DMS114 treated with DMSO at 0.1 percent for 48 hours (cell line): ENCODE measurements at regions not wholly inside any gene's neighbourhood (a gene's known extent, or its start where the extent isn't known, plus 50 kb on each side); places are given as distances from the start of the nearest gene placed in this dataset.

Experiments
- DNase-seq: peaks from one replicate; lab custom pipeline; 2025; ENCODE audit not compliant: unreplicated experiment; lab: John Stamatoyannopoulos, UW

DNA sequence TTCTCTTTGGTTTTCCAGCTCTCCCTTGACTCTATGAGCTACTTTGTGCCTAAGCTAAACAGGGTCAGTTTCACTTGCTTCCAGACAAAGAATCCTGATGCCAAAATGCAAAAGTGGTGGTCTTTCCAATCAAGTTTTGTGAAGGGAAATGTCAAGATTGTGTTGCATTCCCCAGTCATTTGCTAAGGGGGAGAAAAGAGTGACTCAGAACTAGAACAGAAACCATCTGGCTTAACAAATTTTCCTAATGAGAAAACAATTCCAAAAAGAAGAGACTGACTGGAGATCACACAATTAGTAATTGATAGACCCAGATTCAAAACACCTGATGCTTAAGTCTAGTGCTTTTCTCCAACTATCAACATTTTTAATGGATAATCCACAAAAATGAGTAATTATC, 235.1 kb upstream of the DIO2 start:
- no peak for DNase-seq

DNA sequence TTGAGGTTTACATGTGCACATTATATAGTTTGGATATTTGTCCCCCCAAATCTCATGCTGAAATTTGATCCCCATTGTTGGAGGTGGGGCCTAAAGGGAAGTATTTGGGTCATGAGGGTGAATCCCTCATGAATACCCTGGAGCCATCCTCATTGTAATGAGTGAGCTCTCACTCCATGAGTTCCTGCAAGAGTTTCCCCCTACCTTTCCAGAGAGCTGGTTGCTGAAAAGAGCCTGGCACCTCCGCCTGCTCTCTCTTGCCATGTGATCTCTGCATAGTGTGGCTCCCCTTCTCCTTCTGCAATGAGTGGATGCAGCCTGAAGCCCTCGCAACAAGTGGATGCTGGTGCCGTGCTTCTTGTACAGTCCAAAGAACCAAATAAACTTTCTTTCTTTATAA, 234.3 kb upstream of the DIO2 start:
- no peak for DNase-seq

GRCh38 chr14:80434574-80435321, 223.4 kb upstream of the DIO2 start:
- no peak for DNase-seq

DNA sequence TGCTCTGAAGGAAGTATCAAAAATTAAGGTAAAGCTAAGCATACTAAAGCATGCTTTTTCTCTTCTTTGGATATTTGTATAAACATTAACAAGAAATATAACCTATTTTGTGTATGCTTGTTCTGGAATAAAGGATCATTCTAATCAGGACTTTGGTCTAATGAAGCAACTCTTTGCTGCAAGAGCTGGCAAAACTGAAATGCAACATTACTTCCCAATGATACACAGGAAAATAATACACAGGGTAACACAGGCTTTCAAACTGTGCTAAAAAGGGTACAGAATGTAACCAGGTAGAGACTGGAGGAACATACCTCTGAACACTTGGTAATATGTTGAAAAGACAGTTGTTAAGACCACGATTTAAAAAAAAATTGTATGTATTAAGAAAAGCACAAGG, 222.5 kb upstream of the DIO2 start:
- no peak for DNase-seq

GRCh38 chr14:80428671-80429070, 217.4 kb upstream of the DIO2 start:
- no peak for DNase-seq

- DNase-seq = no peak
Observed at GRCh38 chr14:80428171-80428570, 216.9 kb upstream of the DIO2 start.

DNA sequence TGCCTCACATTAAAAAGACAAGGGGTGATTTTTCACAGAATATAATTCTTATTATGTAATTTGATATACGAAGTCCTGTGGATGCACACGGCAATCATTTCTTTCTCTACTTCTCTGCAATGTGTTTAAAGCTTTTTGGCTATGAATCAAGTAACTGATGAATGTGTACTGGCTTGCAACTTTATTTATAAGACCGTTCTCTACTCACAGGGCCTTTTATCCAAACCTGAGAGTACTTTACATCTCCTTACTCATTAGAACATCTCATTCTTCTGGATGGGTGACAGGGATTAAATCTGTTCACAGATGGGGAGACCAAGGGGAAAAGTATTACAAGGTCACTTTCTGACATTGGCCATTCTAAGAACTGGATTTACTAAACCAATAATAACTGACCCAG, 215.8 kb upstream of the DIO2 start:
- no peak for DNase-seq

- DNase-seq = no peak
Observed at GRCh38 chr14:80426683-80427082, 215.4 kb upstream of the DIO2 start.

GRCh38 chr14:80425686-80426085, 214.4 kb upstream of the DIO2 start:
- DNase-seq = no peak

GRCh38 chr14:80419769-80420168, 208.5 kb upstream of the DIO2 start:
- DNase-seq = no peak

DNA sequence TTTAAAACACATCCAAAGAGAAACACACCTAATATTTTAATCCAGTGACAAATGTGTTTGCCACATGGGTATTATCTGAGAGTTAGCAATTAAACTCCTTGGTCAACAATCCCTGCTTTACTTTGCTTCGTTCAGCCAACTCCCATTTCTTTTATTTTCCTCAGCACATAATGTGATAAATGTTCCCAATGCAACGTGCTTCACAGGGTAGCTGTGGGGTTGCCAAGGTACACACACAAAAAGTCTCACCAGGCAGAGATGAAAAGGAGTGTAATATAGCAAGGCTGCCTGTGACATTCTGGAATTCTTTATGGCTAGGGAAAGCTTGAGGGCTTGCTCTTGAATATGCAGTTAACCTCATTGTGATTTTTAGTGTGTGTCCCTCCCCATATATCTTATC, 208.0 kb upstream of the DIO2 start:
- no peak for DNase-seq

GRCh38 chr14:80415636-80416035, 204.3 kb upstream of the DIO2 start:
- DNase-seq = no peak

DNA sequence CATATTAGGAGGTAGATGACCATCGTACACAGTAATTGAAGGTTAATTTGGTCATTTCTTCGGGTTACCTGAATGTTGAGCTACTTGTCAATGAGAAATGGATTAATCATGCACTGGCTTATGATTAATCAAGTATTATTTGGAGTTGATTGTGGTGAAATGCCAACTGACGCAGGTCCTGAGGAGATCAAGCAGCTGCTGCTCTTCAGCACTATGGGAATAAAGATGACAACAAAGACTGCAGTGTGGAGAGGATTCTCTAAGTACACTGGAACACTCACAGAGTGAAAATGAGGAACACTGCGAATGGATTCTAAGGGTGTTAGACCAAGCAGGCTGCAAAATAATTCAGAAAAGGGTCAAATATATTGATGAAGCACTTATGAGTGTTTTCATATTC, 202.8 kb upstream of the DIO2 start:
- no peak for DNase-seq

DNA sequence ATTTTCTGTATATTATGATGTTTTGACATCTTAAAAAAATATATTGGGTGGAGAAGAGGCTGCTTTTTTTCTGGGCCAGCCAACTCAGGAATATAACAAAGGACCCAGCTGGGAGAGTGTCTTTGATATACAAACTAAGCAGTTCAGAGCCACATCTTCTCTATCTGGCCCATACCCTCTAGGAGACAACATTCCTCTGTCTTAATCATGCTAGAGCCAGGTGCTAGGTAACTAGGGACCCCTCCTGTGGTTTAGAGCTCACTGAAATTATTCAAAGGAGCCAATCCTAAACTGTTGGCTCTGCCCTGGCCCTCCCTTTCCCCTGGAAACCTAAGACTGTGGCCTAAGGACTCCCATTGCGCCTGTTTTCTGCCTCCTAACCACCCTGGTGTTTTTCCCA, 193.1 kb upstream of the DIO2 start:
- DNase-seq = no peak

DNA sequence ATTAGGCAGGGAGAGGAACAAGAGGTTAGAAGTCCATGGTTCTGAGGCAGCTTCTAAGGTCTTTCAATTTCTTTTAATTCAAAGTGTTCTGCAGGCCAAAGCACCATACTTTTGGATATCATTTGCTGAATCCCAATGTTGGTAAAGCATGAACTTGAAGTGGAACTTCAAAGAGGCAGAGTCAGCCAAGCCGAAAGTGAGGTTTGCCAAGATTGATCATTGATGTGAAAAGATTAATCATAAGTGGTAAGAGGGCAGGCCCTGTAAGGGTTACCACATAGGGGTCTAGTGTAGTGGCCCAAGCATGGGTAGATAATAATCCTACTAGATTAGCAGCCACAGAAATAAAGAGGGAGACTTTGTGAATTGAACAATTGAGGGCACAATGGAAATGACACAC, 191.7 kb upstream of the DIO2 start:
- no peak for DNase-seq

DNA sequence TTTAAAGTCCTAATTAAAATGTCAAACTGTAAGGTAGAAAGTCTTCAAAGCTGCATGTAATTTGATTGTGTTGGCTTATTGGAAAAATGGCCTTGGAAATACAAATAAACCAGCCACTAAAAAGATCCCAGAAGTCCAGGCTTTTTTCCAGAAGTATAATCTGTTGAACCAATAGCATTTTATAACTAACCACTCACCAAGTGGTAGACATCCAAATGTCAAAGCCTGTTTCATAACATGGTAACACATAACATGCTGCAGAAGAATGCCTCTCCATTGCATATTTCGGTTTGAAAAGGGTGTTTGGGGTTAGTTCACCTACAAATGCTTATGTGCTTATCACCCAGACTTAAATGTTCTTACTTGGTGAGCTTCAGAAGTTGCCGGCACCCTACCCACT, 183.7 kb upstream of the DIO2 start:
- DNase-seq = no peak

GRCh38 chr14:80393766-80394165, 182.5 kb upstream of the DIO2 start:
- no peak for DNase-seq

- DNase-seq = no peak
Observed at GRCh38 chr14:80390906-80391305, 179.6 kb upstream of the DIO2 start.

DNA sequence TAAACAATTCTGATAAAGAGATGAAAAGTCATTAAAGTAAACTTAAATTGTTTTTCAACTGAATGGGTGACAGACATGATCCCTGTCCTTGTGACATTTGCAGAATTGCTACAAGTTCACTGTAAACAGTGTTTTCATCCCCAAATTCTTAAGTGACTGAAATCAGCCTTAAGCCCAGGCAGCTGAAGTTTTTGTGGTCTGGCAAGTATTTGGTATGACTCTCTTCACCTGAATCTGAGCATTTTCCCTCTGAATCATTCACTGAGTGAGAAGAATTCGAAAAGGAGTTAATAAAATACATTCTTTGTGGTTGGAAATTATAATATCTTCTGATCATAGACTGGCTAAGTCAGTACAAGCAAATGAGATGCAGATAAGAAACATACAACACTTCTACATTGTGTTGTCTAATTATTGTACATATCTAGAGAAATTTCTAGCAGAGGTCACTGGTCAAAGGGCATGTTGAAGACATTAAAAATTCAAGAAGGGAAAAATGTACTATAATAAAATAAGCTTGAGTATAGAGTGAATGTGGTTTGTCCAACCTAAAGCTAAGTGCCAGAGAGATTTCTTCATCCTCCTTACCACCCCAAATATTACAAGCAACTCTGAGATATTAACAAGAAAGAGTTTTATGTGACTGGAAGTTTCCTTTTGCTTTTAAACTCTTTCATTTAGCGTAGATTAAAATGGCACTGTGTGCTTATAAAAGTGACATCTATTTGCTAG, 177.8 kb upstream of the DIO2 start:
- DNase-seq = no peak

DNA sequence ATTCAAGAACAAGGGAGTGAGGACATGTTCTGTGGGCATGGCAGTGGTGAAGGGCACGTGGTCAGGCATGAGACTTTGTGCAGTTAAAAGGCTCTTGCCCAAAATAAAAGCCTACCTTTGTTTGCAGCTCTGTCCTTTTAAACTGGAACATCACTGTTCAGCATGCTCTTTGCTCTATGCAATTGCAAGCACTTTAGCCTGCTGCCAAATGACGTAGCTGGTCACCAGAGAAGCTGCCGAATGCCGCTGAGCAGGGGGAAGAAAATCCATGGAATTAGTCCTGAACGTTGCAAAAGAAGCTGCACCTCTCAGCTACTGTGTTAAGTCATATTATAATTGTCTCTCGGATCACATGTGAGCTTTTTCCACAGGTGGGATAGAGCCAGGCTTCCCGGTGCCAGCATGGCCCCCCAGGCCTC, 176.3 kb upstream of the DIO2 start:
- DNase-seq = no peak

DNA sequence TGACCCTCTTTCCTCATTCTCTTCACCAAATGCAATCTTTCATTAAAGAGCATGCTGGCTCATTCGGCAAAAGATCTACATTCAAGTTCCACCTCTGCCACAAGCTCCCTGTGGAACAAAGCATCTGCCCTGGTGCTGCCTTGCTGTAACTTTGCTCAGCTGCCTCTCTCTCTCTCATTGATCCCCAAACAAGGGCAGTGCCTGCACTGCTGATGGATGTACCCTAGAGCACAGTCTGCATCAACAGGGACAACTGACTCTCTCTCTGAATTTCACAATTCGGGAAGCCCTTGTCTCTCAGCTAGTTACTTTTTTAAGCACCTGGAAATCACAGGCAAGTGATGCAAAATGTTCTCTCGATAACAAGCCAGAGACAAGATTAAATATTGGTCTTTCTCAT, 174.0 kb upstream of the DIO2 start:
- DNase-seq = no peak

DNA sequence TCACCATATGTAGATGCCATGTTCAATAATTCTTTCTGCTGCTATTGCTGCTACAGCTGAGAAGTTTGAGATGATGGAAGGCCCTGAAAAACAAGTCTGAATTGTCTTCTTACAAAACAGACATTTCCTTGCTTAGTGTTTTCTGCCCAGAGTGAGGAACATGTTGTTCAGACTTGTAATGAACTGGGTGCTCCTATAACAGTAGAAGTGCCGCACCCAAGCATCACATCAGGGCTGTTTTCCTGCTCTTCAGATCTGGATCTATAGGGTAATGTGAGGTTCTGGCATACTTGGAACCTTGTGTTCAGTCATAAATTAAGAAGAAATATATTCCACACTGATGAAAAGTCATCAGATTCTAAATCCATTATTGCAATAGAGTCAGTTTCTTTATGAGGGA, 171.9 kb upstream of the DIO2 start:
- no peak for DNase-seq
